ENCODE measurements at regions not wholly inside any gene's neighbourhood (a gene's known extent, or its start where the extent isn't known, plus 50 kb on each side); places are given as distances from the start of the nearest gene placed in this dataset.

- TF ChIP-seq CTCF (IDR thresholded peaks at IDR 0.05) (no peak), POLR2A (IDR thresholded peaks at IDR 0.05) (no peak), EP300 (IDR thresholded peaks at IDR 0.05) (no peak), POLR2AphosphoS5 (IDR thresholded peaks at IDR 0.05) (no peak)
Measured at GRCh38 chr18:11251229-11251890, 102.0 kb upstream of the PIEZO2 start.
